Adrenal gland (tissue), 9 donors: ENCODE measurements at regions not wholly inside any gene's neighbourhood (a gene's known extent, or its start where the extent isn't known, plus 50 kb on each side); places are given as distances from the start of the nearest gene placed in this dataset.

Experiments used
- DNase-seq, 7 donors: peaks; one replicate each; pipeline ENCODE4 v3.0.0-alpha.2; 2019 to 2020
- H3K27ac ChIP-seq, 5 donors: fragments of 200-600 bp; sonication (generic) in 4 of 5; 1 replicate in 3 of 5; 2 replicates in 2 of 5; pipeline versions ENCODE4 v1.5.1 to v1.8.0; 2016 to 2020; ENCODE audit warnings: mild to moderate bottlenecking in 1 of 5
- H3K27me3 ChIP-seq: fragments of 200-600 bp; 2 replicates; pipeline ENCODE4 v1.8.0; 2021
- H3K36me3 ChIP-seq, 2 donors: fragments of 200-600 bp; replicated peaks in 1 of 2; 1 replicate in 1 of 2; 2 replicates in 1 of 2; pipeline versions ENCODE4 v1.5.1 to v1.8.0; 2018 to 2022
- H3K4me1 ChIP-seq, 2 donors: fragments of 200-600 bp; replicated peaks in 1 of 2; 1 replicate in 1 of 2; 2 replicates in 1 of 2; pipeline versions ENCODE4 v1.5.1 to v1.8.0; 2018 to 2021
- H3K4me3 ChIP-seq, 4 donors: fragments of 200-600 bp; sonication (generic) in 3 of 4; one replicate each; pipeline ENCODE4 v1.5.1; 2016 to 2018
- H3K9me3 ChIP-seq, 3 donors: fragments of 200-600 bp; sonication (generic) in 1 of 3; replicated peaks in 1 of 3; 1 replicate in 2 of 3; 2 replicates in 1 of 3; pipeline versions ENCODE4 v1.5.1 to v1.8.0; 2016 to 2021
- POLR2A ChIP-seq, 2 donors: fragments of 450-650 bp; IDR thresholded peaks; one replicate each; pipeline ENCODE4 v1.6.1; 2017; ENCODE audit warnings: antibody characterized with exemption in 2 of 2, mild to moderate bottlenecking in 2 of 2, moderate library complexity in 1 of 2
- WGBS, 4 donors: extraction: QIAGEN DNeasy Blood & Tissue Kit in 2 of 4; methylation state at CpG; one replicate each; pipeline versions ENCODE4 v1.1.5 to v1.1.7; 2013 to 2017; 5-methylcytosine and 5-hydroxymethylcytosine counted together
- intact Hi-C, 2 donors: fragments of 100-400 bp; cut with DNase I; formaldehyde crosslinking; loops; one replicate each; pipeline versions ENCODE4 v1.14.1 to v1.15.0; 2022 to 2023
- TF ChIP-seq, protein P1 (sequence below), 6 experiments: fragments of 450-650 bp in 4 of 6; fragments of 200-600 bp in 2 of 6; sonication (generic) in 1 of 6; IDR thresholded peaks; 1 replicate in 5 of 6; 2 replicates in 1 of 6; pipeline versions ENCODE4 v1.5.1 to v1.8.0; 2016 to 2021; ENCODE audit warnings: antibody characterized with exemption in 6 of 6, mild to moderate bottlenecking in 2 of 6, moderate library complexity in 1 of 6
- donor health status: healthy with polysubstance abuse.
- donor health status: Bipolar disorder and iron deficiency.
- donor health status: DM: yes; HTN: yes; CAD: no.
- donor health status: DM: no; HTN: no; CAD: no.
- donor health status: DM: no; HTN: no; CAD: no.

DNA sequence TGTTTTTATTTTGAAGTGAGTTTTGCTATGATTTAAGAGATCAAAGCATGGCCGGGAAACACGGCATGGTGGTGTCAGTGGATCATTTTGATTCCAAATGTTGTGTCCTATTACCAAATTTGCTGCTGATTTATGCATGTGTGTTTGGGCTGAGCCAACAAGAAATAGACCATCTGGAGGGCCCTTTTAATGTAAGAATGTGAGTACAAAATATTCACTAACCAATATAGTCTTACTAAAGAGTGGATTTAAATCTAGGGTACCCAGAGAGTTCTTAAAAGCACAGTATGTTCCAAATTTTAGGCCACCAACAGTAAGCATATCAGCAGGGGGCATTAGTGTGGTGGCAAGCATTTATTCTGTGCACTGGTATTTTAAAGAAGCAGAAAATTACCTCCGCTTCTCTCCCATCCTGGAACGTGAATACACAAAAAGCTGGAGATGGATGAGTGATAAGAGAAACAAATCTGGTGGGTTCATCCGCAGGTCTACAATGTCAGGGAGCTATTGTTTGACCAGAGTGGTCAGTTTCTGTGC is 444.4 kb upstream of the IGFBP7 start:
- Histone ChIP-seq H3K27ac (no peak overlapping the region), H3K27me3 (no peaks in the 10 kb centered on the region), H3K9me3 (no peaks in the 10 kb centered on the region), H3K36me3 (no peaks in the 10 kb centered on the region), H3K4me3 (no peak overlapping the region), H3K4me1 (no peaks in the 10 kb centered on the region)
- intact Hi-C loops, result no loop called here
- 60 to 65% (median 62%) methylated on average over 5 of the region's 5 CpGs for WGBS, 4 donors
- TF ChIP-seq POLR2A (IDR thresholded peaks at IDR 0.05), result no peak
- TF ChIP-seq, protein P1, sequence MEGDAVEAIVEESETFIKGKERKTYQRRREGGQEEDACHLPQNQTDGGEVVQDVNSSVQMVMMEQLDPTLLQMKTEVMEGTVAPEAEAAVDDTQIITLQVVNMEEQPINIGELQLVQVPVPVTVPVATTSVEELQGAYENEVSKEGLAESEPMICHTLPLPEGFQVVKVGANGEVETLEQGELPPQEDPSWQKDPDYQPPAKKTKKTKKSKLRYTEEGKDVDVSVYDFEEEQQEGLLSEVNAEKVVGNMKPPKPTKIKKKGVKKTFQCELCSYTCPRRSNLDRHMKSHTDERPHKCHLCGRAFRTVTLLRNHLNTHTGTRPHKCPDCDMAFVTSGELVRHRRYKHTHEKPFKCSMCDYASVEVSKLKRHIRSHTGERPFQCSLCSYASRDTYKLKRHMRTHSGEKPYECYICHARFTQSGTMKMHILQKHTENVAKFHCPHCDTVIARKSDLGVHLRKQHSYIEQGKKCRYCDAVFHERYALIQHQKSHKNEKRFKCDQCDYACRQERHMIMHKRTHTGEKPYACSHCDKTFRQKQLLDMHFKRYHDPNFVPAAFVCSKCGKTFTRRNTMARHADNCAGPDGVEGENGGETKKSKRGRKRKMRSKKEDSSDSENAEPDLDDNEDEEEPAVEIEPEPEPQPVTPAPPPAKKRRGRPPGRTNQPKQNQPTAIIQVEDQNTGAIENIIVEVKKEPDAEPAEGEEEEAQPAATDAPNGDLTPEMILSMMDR (IDR thresholded peaks at IDR 0.05), result no peak
- no peak for DNase-seq

DNA sequence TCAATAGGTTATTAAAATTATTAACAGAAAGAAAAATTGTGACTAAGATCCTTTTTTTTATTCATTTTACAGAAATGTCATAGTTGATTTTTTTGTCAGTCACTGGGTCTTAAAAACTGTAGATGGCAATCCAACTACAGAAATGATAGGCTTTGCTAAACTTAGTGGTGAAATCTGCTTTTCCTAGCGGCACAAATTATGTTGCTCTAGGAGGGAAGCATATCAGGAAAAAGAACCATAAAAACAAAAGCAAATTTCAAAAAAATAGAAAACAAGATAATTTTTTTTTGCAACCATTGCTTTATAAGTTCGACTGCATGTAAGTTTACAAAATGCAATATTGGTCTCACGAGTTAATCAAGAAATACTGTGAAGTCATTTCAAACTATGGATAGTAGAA is 443.5 kb upstream of the IGFBP7 start:
- H3K4me1 ChIP-seq, result no peaks in the 10 kb centered on the region
- no peak overlapping the region for H3K4me3 ChIP-seq
- 62 to 67% (median 64%) methylated on average over 3 of the region's 3 CpGs for WGBS, 4 donors
- DNase-seq, result no peak
- H3K27me3 ChIP-seq, result no peaks in the 10 kb centered on the region
- H3K9me3 ChIP-seq, result no peaks in the 10 kb centered on the region
- H3K27ac ChIP-seq, result no peak overlapping the region
- intact Hi-C loops, result no loop called here
- H3K36me3 ChIP-seq, result no peaks in the 10 kb centered on the region
- TF ChIP-seq POLR2A (IDR thresholded peaks at IDR 0.05), result no peak
- TF ChIP-seq, protein P1 (IDR thresholded peaks at IDR 0.05), result no peak

DNA sequence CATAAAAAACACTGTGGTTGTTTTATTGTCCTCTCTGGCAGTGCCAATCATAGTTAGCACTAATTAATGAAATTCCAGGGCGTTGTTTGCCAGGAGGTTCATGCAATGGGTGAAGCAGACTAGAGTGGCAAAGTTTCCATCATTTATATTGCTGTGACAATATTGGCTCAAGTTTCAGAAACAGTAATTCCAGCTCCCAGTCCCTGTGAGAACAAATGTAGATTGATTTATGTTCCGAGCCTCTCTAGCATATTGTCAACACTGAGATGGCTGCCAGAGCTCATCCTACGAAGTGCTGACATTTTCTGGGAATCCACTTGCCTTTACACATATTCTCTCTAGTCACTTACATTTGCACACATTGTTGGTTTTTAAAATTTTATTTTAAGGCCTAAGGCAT is 440.0 kb upstream of the IGFBP7 start:
- Histone ChIP-seq H3K4me3 (no peak overlapping the region), H3K27me3 (no peaks in the 10 kb centered on the region), H3K36me3 (no peaks in the 10 kb centered on the region), H3K9me3 (no peaks in the 10 kb centered on the region), H3K27ac (no peak overlapping the region), H3K4me1 (no peaks in the 10 kb centered on the region)
- WGBS, 4 donors, result 28 to 59% (median 50%) methylated on average over 3 of the region's 3 CpGs
- no peak for TF ChIP-seq POLR2A (IDR thresholded peaks at IDR 0.05)
- TF ChIP-seq, protein P1 (IDR thresholded peaks at IDR 0.05), result no peak
- DNase-seq, result no peak
- intact Hi-C loops, result no loop called here

DNA sequence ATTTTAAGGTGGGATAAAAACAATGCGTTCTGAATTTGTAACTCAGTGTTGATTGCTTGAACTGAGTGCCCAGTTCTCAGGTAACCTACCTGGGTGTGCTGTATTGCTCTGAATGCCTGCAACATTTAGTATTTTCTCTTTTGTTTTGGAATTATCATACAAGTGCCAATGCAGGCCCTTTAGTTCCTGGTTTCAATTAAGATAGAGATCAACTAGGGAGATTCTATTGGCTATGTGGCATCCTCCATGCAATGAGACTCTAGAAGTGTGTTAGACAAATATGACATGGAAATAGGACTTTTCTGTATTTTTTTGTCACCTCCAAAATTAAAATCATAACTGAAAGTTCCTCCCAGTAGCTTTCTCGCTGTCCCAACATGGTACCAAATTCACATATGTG is 438.7 kb upstream of the IGFBP7 start:
- no peak overlapping the region for H3K4me3 ChIP-seq
- TF ChIP-seq, protein P1 (IDR thresholded peaks at IDR 0.05), result no peak
- TF ChIP-seq POLR2A (IDR thresholded peaks at IDR 0.05), result no peak
- H3K27ac ChIP-seq, result no peak overlapping the region
- H3K27me3 ChIP-seq, result no peaks in the 10 kb centered on the region
- WGBS, 4 donors, result 76 to 84% (median 80%) methylated on average over 2 of the region's 2 CpGs
- H3K4me1 ChIP-seq, result no peaks in the 10 kb centered on the region
- no peaks in the 10 kb centered on the region for H3K36me3 ChIP-seq
- no peaks in the 10 kb centered on the region for H3K9me3 ChIP-seq
- intact Hi-C loops, result no loop called here
- no peak for DNase-seq
